B cell (primary cell): ENCODE measurements at regions not wholly inside any gene's neighbourhood (a gene's known extent, or its start where the extent isn't known, plus 50 kb on each side); places are given as distances from the start of the nearest gene placed in this dataset.

Experiments
- ATAC-seq: fragments of 200-7000 bp; cut with Tn5 transposase; one replicate; pipeline ENCODE4 v1.10.0; 2021; ENCODE audit warnings: low read depth, mild to moderate bottlenecking, moderate number of reproducible peaks, moderate library complexity
- CTCF ChIA-PET: fragments of 350-600 bp; sonication (Branson Sonifier 250); formaldehyde crosslinking; loops from one replicate; lab custom pipeline; 2021; ENCODE audit warnings: antibody characterized with exemption, inconsistent platforms; lab: Charles Lee
- POLR2A ChIA-PET: fragments of 350-600 bp; sonication (Branson Sonifier 250); formaldehyde crosslinking; loops from one replicate; lab custom pipeline; 2021; ENCODE audit warnings: antibody characterized with exemption; lab: Charles Lee
- DNase-seq: peaks from one replicate; pipeline ENCODE4 v3.0.0; 2013
- H2AFZ ChIP-seq: 2 replicates; pipeline ENCODE4 v1.6.1; 2012; ENCODE audit warnings: mild to moderate bottlenecking, low read depth, low read length; ENCODE audit not compliant: insufficient read depth, poor library complexity, severe bottlenecking
- H3K27ac ChIP-seq, 2 donors: 1 replicate in 1 of 2; 2 replicates in 1 of 2; pipeline ENCODE4 v1.5.1; 2012 to 2013; ENCODE audit warnings: low read length in 2 of 2, mild to moderate bottlenecking in 2 of 2, moderate library complexity in 1 of 2
- H3K27me3 ChIP-seq, 4 experiments: fragments of 200-600 bp in 1 of 4; sonication (generic) in 1 of 4; replicated peaks in 1 of 4; 1 replicate in 2 of 4; 2 replicates in 2 of 4; pipeline versions ENCODE4 v1.6.1 to v1.7.0; 2013 to 2016; ENCODE audit warnings: low read length in 3 of 4, mild to moderate bottlenecking in 2 of 4, mixed read lengths in 1 of 4, moderate library complexity in 1 of 4; ENCODE audit not compliant: insufficient read depth in 4 of 4, control insufficient read depth in 3 of 4; ENCODE audit errors: control extremely low read depth in 1 of 4
- H3K36me3 ChIP-seq, 2 experiments: replicated peaks in 1 of 2; 1 replicate in 1 of 2; 2 replicates in 1 of 2; pipeline versions ENCODE4 v1.6.1 to v1.7.1; 2013; ENCODE audit warnings: low read length in 1 of 2; ENCODE audit not compliant: insufficient read depth in 2 of 2, control insufficient read depth in 1 of 2; ENCODE audit errors: control extremely low read depth in 1 of 2, extremely low read depth in 1 of 2
- H3K4me1 ChIP-seq, 2 donors: fragments of 200-600 bp in 1 of 2; sonication (generic) in 1 of 2; 1 replicate in 1 of 2; 2 replicates in 1 of 2; pipeline versions ENCODE4 v1.5.1 to v1.6.1; 2013 to 2017; ENCODE audit warnings: low read length in 2 of 2; ENCODE audit not compliant: control insufficient read depth in 2 of 2, insufficient read depth in 2 of 2
- H3K4me2 ChIP-seq: replicated peaks from 2 replicates; pipeline ENCODE3; 2012; ENCODE audit warnings: mild to moderate bottlenecking, low read depth, low read length; ENCODE audit not compliant: poor library complexity, severe bottlenecking
- H3K4me3 ChIP-seq, 5 experiments: fragments of 200-600 bp in 1 of 5; sonication (generic) in 1 of 5; 1 replicate in 3 of 5; 2 replicates in 2 of 5; pipeline versions ENCODE4 v1.5.1 to v1.7.0; 2011 to 2016; ENCODE audit warnings: low read length in 4 of 5, mild to moderate bottlenecking in 4 of 5, low read depth in 2 of 5, control low read depth in 1 of 5, moderate library complexity in 1 of 5; ENCODE audit not compliant: insufficient read depth in 1 of 5; ENCODE audit errors: control extremely low read depth in 1 of 5, extremely low read depth in 1 of 5
- H3K79me2 ChIP-seq: fragments of 200-600 bp; sonication (generic); one replicate; pipeline ENCODE4 v1.6.0; 2016; ENCODE audit warnings: low read length; ENCODE audit not compliant: control insufficient read depth, insufficient read depth
- H3K9ac ChIP-seq: fragments of 200-600 bp; sonication (generic); 2 replicates; pipeline ENCODE4 v1.6.1; 2017; ENCODE audit warnings: mild to moderate bottlenecking, low read length, moderate library complexity
- H3K9me3 ChIP-seq, 3 donors: one replicate each; pipeline versions ENCODE4 v1.6.1 to v1.7.1; 2013; ENCODE audit warnings: low read length in 2 of 3; ENCODE audit not compliant: control insufficient read depth in 2 of 3, insufficient read depth in 1 of 3; ENCODE audit errors: control extremely low read depth in 1 of 3
- H4K20me1 ChIP-seq: 2 replicates; pipeline ENCODE4 v1.6.0; 2012; ENCODE audit warnings: mild to moderate bottlenecking, low read length; ENCODE audit not compliant: insufficient read depth, control insufficient read depth, poor library complexity, severe bottlenecking
- H3K27ac Mint-ChIP-seq: one replicate; pipeline ENCODE4 v1.8.0; 2021; ENCODE audit warnings: mixed read lengths
- H3K27me3 Mint-ChIP-seq: one replicate; pipeline ENCODE4 v1.8.0; 2021; ENCODE audit warnings: mixed read lengths
- H3K4me1 Mint-ChIP-seq: one replicate; pipeline ENCODE4 v1.8.0; 2021; ENCODE audit warnings: mixed read lengths
- H3K4me3 Mint-ChIP-seq: one replicate; pipeline ENCODE4 v1.8.0; 2021; ENCODE audit warnings: mixed read lengths
- H3K9me3 Mint-ChIP-seq: one replicate; pipeline ENCODE4 v1.8.0; 2022; ENCODE audit warnings: mixed read lengths; ENCODE audit not compliant: insufficient read depth
- EZH2 ChIP-seq: IDR thresholded peaks from 2 replicates; pipeline ENCODE4 v1.6.1; 2012; ENCODE audit warnings: borderline replicate concordance, low read depth, mild to moderate bottlenecking, moderate library complexity, low read length; ENCODE audit not compliant: insufficient read depth, poor library complexity, severe bottlenecking
- WGBS: methylation state at CpG from one replicate; pipeline ENCODE4 v1.1.5; 2013; ENCODE audit warnings: missing lambda C conversion rate; ENCODE audit not compliant: insufficient coverage; 5-methylcytosine and 5-hydroxymethylcytosine counted together
- intact Hi-C: fragments of 100-400 bp; cut with micrococcal nuclease; formaldehyde crosslinking; loops from one replicate; pipeline ENCODE4 v1.10.0; 2022
- TF ChIP-seq, protein P1 (sequence below): fragments of 200-600 bp; IDR thresholded peaks from one replicate; pipeline ENCODE4 v1.8.0; 2022; ENCODE audit warnings: antibody characterized with exemption, mild to moderate bottlenecking

DNA sequence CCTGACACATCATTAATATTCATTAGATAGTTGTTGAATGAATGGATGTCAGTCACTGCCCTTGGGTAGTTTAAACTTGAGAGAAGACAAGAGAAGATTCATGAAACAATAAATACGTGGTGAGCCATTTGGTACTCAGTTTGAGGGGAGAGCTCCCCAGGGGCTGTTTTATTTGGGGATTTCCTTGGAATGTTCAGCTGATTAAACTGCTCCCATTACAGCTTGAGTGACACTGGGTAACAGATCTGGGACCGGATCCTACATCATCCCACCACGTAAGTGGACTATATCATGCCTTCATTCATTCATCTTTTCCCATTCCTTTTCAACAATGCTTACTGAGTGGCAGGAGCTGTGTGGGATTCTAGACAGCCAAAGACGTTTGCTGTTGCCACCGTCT lies 162.0 kb downstream of the FAT3 start:
- no peaks in the 10 kb centered on the region for H3K4me1 Mint-ChIP-seq
- no peaks in the 10 kb centered on the region for H3K27me3 Mint-ChIP-seq
- Histone ChIP-seq H4K20me1 (no peaks in the 10 kb centered on the region), H3K27me3 (no peaks in the 10 kb centered on the region), H3K4me2 (no peak overlapping the region), H3K4me3 (no peak overlapping the region), H3K9ac (no peak overlapping the region), H3K79me2 (no peaks in the 10 kb centered on the region), H3K9me3 (no peaks in the 10 kb centered on the region), H3K36me3 (no peaks in the 10 kb centered on the region), H3K4me1 (no peaks in the 10 kb centered on the region), H3K27ac (no peak overlapping the region), H2AFZ (no peak overlapping the region)
- no peaks in the 10 kb centered on the region for H3K9me3 Mint-ChIP-seq
- no peak overlapping the region for H3K27ac Mint-ChIP-seq
- ATAC-seq (no peak), DNase-seq (no peak)
- TF ChIP-seq EZH2 = no peak
- TF ChIP-seq, protein P1, sequence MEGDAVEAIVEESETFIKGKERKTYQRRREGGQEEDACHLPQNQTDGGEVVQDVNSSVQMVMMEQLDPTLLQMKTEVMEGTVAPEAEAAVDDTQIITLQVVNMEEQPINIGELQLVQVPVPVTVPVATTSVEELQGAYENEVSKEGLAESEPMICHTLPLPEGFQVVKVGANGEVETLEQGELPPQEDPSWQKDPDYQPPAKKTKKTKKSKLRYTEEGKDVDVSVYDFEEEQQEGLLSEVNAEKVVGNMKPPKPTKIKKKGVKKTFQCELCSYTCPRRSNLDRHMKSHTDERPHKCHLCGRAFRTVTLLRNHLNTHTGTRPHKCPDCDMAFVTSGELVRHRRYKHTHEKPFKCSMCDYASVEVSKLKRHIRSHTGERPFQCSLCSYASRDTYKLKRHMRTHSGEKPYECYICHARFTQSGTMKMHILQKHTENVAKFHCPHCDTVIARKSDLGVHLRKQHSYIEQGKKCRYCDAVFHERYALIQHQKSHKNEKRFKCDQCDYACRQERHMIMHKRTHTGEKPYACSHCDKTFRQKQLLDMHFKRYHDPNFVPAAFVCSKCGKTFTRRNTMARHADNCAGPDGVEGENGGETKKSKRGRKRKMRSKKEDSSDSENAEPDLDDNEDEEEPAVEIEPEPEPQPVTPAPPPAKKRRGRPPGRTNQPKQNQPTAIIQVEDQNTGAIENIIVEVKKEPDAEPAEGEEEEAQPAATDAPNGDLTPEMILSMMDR = no peak
- WGBS = 98% methylated on average over 5 of the region's 5 CpGs
- intact Hi-C loops = no loop called here
- ChIA-PET CTCF (interaction anchor here (1.5 kb wide), 1 partner anchor 16 kb away, joined by 3 read pairs; no protein-coding TSS in a partner anchor), POLR2A (no interaction called here)
- no peak overlapping the region for H3K4me3 Mint-ChIP-seq

DNA sequence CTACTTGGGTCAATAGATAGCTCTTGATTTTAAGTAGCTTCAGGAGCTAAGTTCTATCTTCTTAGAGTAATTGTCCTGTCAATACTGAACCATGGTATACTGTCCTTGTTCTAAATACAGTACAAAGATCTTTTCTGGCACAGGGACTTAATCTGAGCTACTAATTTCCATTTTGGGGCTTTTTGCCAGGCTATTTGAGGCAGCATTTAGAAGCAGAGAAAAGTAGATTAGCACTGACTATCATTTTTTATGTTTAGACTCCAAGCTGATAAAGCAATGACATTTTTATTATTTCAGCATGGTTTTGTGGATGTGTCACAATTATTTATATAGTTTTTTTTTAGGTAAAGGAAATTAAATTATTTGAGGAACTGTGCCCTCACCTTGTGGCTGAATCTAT lies 163.2 kb downstream of the FAT3 start:
- Histone ChIP-seq H3K27ac (no peak overlapping the region), H3K4me2 (no peak overlapping the region), H3K4me1 (no peaks in the 10 kb centered on the region), H3K79me2 (no peaks in the 10 kb centered on the region), H4K20me1 (no peaks in the 10 kb centered on the region), H3K9me3 (no peaks in the 10 kb centered on the region), H3K27me3 (no peaks in the 10 kb centered on the region), H3K4me3 (no peak overlapping the region), H3K9ac (no peak overlapping the region), H3K36me3 (no peaks in the 10 kb centered on the region), H2AFZ (no peak overlapping the region)
- ChIA-PET POLR2A (no interaction called here), CTCF (interaction anchor here (1.5 kb wide), 1 partner anchor 17 kb away, joined by 3 read pairs; no protein-coding TSS in a partner anchor)
- intact Hi-C loops = no loop called here
- DNase-seq (no peak), ATAC-seq (no peak)
- H3K27me3 Mint-ChIP-seq = no peaks in the 10 kb centered on the region
- no peaks in the 10 kb centered on the region for H3K4me1 Mint-ChIP-seq
- TF ChIP-seq, protein P1 = no peak
- TF ChIP-seq EZH2 = no peak
- no peaks in the 10 kb centered on the region for H3K9me3 Mint-ChIP-seq
- no peak overlapping the region for H3K4me3 Mint-ChIP-seq
- H3K27ac Mint-ChIP-seq = no peak overlapping the region
